Anterior cingulate cortex (tissue), 58 donors: ENCODE measurements at regions not wholly inside any gene's neighbourhood (a gene's known extent, or its start where the extent isn't known, plus 50 kb on each side); places are given as distances from the start of the nearest gene placed in this dataset.
A peak's percentile ranks its signal among the peaks of the same experiment; 100 is the strongest.

Experiments used
- DNase-seq, 58 donors: peaks; one replicate each; lab custom pipeline; 2025; lab: John Stamatoyannopoulos, UW

DNA sequence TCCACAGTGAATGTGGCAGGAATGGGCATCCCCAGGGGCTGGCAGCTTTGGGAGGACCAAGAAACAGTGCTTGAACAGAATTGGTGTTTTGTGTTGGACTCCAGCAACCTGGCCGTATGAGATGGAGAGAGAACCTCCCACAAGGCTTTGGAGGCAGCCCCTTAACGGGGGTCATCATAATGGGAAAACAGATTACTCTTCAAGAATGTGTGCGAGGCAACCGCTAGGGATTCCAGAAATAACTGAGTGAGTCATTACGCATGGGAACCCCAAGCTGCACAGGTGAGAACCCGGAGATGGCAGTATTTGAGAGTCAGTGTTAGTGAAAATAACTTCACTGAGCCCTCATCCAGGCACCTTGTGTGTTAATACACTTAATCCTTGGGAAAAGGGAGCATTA is 567.8 kb upstream of the TBX3 start:
- no peak for DNase-seq

DNA sequence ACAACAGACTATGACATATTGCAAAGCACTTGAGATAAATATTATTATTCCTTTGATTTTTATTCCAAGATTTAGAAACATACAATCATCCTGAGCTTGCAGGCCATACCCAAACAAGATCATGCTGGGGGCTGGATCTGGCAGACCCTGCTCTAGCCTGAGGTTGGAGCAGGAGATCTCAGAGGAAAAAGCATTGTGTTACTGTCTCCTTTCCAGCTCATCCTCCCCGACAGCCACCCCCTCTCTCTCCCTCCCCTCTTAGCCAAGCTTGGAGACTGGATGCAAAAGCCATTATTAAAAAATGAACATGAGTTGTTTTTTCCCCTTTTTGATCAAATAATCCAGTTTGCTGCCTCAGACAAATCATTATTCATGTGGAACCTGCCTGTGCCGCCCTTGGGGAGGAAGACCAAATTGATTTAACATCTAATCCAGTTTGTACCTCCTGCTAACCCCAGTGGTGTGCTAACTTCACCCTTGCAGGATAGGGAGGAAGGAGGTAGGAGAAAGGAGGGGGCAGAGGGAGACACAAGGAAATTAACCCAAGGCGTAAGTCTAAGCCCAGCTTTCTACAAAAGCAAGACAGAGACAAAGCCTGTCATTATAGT is 565.8 kb upstream of the TBX3 start:
- DNase-seq = no peak

DNA sequence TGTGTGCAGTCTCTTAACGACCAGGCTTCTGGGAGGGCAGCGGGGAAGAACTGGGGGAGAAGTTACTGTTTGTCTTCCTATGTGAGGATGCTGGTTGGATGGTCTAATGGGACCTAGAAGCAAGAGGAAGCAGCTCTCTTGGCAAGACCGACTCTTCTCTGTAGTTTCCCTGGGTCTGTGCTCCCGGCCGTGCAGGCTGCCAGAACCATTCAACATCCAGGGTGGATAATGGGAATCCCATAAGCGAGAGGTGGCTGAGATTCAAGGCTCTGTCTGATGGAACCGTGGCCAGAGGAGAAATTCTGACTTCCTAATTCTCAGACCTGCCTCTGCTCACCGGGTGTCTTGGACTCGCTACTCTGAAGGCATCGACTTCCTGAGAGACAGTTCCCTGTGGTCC is 561.0 kb upstream of the TBX3 start:
- DNase-seq = no peak

DNA sequence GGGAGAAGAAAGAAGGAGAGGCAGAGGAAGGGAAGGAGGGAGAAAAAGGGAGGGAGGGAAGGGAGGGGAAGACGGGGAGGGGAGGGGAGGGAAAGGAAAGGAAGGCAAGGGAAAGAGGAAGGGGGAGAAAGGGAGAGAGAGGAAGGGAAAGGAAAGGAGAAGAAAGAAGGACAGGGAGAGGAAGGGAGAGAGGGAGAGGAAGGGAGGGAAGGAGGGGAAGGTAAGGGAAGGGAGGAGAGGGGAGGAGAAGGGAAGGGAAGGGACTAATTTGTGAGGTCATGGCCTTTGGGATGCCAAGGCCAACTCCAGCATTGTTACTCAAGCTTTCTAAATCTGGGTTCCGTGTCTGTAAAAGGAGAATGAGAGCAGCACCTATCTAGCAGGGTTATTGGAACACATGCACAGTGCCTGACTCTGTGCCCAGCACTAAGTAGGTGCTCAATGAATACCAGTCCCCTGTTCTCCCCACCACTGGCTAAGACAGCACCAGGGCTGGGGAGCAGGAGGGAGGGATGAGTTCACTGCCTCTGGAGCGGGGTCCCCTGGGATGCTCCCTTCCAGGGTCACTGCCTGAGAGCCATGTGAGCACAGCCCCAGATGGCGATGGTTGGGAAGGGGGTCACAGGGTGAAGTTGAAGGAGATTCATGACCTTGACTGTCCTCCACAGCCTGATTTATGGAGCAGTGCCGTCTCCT is 560.1 kb upstream of the TBX3 start:
- no peak for DNase-seq

DNA sequence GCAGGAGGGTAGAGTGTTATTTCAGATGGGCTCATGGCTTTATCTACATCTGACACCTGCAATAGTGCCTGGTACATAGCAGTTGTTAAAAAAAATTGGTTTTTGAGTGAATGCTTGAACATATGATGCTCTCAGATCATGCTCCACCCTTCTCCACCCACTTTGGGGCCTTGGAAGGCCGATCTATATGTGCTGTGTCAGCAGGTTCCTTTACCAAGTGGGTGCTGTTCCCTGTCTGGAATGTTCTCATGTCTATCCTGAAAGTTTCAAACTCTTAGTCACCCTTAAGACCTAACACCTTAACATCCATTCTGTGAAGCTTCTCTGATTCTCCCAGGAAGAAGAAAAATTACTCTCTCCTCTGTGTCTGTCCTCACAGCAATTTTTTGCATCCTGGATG is 556.3 kb upstream of the TBX3 start:
- no peak for DNase-seq

DNA sequence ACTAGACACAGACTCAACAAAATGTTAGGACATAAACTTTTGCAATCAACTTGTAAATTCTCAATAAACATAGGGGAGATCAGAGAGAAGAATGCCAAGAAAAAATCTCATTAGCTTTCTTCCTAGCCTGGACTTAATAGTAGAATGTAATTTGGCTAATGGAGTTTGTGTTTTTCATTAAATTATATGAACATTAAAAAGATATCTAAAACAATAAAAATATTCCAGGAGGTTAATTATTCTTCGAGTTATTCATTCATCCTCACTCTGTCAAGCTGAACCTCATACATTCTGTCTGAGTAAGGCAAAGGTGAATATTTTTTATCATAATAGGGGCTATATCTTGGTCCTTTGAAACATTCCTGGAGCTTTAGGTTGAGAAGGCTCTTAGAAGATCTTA is 551.9 kb upstream of the TBX3 start:
- no peak for DNase-seq

DNA sequence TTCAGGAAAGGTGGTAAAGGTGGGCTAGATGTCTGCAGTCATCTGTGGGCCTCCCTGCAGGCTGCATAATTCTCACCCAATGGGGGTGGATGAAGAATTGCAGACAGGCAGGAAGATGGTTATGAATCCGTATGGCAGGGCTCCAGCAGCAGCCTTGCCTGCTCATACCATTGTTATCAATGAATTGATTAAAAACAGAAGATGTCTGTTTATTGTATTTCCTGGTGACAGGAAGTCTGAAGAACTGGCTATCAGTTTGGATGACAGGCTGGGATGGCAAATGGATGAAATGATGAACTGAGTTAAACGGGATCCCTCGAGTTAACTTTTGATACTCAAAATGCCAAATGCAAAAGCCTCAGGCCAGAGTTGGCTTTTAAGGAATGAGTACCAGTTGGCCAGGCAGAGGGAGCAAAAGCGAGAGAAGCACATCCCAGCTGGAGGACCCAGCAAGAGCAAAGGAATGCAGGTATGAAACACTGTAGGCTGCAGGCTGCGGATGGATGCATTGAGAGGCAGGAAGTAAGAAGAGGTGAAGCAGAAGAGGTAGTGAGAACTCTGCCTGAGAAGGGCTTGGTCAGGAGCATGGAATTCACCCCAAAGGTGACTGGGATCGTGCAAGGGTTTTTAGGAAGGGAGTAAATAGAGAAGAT is 550.0 kb upstream of the TBX3 start:
- no peak for DNase-seq

DNA sequence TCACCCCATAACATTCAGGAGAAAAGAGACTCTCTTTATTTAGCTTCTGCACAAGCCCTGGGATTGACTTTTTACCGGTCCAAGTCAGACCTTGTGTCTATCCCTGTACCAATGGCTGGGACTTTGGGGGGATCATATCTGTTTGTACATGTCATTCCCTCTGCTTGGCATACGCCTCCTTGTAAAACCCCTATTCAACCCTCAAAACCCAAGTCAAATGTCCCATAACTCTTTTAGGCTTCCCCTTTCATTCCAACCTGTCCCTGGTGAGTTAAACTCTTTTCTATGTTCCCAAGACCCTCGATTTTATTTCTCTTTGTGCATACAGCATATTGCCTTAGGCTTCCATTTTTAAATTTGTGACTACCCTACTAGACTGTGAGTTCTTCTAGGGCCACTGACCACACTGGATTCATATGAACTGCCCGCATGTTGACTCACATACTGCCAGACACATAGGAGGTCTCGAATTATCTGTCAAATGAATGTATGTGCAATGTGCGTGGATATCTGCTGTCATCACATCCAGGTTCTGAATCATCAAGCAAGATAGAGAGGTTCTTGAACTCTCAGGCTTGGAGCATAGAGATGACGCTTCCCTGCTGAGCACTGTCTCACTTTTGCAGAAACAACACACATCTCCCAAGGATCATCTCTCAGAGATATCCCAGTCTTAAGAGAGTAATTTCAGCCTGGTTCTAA is 548.6 kb upstream of the TBX3 start:
- DNase-seq = no peak

DNA sequence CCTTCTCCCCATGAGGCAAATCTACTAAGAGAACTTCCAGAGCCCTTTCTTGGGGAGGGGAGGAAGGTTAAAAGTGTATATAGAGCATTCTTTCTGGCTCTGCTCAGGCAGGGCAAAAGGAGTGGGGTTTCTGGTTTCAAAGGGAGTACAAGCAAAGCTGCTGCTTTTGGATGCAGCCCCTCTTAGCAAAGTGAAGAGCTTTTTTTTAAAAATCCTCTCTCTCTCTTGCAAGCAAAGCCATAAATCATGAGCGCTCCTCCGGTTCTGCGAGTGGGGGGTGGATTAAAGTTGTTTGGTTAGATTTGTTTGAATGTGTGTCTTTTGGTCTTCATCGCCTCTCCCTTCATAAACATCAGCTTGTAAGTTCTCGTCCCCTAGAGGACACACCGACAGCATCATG is 546.6 kb upstream of the TBX3 start:
- DNase-seq = no peak

DNA sequence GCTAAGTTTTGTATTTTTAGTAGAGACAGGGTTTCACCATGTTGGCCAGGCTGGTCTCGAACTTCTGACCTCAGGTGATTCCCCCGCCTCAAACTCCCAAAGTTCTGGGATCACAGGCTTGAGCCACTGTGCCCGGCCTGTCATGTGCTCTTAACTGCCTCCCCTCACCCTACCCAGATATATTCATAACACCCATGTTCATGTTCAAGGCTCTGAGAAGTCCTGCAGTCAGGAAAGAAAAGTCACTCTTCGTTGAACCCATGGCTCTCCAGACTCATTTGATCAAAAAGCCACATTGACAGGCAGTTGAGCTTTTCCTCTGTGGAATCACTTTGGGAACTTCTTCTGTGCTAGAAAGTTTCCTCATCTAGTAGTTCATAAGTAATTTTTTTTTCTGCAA is 545.5 kb upstream of the TBX3 start:
- DNase-seq = no peak

DNA sequence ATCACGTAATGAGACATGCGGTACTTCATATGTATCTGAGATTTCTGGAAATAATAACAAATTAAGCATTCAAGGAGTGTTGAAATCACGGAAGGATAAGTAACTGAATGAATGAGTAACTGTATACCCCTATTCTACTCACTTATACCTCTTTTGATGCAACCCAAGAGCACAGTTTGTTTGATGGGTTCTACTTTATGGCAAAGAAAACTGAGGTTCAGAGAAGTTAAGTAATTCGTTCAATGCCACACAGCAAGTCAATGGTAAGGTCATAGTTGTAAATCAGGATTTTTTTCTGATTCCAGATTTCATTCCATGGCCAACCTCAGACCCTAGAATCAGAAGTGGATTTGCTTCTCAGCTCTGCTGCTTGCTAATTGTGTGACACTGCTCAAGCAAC is 544.5 kb upstream of the TBX3 start:
- DNase-seq = no peak

DNA sequence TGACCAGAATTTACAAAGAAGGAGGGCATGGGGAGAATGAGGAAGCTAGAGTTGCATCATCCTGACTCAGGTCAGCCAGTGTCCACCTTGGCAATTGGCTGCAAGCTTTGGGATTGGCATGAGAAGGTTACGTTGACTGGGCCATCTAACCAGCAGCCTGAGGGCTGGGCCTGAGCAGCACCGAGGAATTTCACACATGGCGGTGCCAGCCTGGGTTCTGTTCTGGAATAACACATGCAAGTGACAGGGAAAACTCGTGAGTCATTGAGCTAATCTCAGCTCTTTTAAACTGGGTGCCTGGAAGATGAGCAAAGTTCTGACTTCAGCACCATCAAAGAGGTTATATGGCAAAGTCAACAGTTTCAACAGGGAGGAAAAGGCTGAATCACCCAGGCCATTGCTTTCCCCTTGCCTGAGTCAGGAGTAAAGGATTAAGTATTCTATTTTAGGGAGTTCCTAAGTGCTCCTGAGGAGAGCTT is 543.2 kb upstream of the TBX3 start:
- DNase-seq = no peak

DNA sequence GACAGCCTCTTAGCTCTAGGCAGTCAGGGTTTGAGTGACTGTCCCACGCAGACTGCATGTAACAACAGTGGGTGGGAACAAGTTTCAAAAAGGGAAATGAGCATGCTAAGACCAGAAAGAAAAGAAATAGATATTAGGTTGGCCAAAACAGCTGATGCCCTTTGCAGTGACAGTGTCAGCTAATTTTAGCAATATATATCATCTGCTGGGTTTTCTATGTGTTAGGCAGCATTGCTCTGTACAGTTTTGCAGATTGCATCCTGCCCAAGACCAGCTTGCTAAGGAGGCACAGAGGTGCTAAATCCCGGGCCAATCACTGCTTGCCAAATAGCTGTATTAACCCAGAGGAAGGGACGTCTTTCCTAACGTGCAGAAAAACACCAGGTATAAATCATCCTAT is 541.9 kb upstream of the TBX3 start:
- no peak for DNase-seq

DNA sequence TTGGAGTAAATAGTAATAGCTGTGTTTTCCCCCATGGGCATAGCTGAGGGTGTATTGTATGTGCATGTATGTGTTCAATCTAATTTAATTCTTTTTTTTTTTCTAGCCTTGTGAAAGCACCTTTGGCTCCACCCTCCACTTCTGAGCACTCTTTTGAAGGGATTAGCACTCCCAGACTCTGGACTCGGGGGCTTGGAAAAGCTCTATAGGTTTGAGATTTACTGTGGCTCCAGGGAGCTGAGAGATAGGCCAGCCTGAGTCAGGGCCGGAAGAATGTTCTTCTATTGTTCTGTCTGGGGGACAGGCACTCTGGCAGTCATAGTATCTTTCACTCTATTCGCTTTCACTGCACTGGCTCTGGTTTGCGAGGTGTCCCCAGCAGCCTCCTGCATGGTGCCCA is 540.0 kb upstream of the TBX3 start:
- no peak for DNase-seq

DNA sequence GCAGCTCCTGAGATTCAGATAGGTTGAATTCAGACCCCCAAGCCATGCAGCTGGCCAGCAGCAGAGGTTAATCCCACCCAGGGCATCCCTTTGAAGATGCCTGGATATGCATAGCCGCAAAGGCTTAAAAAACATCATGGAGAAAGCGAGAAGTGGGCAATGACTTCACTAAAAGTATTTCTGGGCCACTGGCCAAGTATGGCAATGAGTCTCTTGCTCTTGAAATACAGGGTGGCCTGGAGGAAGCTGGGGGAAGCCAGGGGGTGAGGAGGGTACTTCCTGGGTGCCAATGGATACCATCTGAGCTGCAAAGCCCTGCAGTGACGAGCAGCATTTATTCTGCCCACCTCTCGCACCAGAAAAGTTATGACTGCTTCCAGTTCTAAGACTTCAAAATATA is 539.3 kb upstream of the TBX3 start:
- no peak for DNase-seq

DNA sequence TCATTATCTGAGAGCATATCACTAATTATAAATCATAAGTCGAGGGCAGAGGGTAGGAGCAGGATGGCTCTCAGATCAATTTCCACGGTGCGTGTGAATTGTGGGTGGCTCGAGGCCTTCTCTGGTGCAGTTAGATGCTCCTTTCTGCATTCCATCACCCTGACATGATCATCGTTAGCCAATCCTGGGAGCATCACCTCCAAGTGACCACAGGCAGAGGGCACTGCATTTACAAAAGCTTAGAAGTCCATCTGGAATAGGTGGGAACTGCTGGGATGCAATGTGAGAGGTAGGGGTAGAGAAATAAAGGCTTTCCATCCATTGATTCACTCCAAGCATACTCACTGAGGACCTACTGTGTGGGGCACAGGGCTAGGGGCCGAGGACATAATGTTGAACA is 538.2 kb upstream of the TBX3 start:
- DNase-seq = no peak

DNA sequence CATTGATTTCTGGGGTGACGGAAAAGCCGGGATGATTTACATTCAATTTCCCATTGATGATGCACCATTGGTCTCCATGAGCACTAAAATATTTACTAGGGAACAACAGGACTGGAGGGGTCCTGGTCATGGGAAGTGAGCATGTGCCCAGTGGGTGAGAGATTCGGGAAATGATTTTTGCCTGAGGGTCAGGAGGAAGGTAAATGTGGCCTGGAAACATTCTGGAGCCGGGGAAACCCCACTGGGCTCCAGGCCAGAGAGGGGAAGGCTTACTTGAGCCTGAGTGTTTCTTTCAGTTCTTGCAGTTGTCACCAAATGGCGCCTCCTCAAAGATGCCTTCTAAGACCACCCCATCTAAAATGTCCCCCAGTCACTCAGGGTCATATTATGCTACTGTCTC is 532.3 kb upstream of the TBX3 start:
- DNase-seq = no peak

DNA sequence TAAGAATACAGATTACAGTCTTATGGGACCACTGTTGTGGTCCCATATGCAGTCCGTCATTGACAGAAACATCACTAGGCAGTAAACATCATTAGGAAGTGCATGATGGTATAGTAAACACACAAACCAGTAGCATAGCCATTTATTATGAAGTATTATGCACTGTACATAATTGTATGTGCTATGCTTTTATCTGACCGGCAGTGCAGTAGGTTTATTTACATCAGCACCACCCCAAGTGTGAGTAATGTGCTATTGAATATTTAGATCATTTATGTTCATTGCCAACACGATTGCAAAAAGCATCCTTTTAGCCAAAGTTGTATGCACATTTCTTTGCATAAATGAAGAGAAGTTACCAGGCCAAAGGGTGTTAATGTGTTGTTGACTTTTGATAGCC is 531.6 kb upstream of the TBX3 start:
- no peak for DNase-seq

DNA sequence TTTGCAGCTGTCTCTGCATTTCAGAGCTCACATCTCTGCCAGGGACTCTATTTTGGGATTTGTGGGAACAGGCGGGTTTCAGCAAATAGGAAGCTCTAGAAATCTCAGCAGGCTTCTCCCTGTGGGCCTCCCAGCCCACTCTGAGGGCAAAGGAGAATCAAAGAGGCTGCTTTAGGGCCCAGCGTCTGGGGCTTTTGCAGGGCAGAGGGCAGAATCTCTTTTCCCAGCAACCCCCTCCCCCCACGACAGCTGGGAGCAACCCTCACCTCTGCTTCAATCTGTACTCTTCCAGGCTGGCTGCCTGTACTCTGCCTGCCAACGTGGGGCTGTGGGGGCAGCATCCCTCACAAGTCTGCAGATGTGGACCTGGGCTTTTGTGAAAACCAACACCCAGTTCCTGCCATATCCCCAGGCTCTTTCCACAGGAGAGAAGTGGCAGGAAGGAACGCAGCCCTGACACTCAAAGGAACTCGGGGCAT is 529.6 kb upstream of the TBX3 start:
- DNase-seq = peak in 24 of 58 donors; percentile 2 to 63 (median 24)

DNA sequence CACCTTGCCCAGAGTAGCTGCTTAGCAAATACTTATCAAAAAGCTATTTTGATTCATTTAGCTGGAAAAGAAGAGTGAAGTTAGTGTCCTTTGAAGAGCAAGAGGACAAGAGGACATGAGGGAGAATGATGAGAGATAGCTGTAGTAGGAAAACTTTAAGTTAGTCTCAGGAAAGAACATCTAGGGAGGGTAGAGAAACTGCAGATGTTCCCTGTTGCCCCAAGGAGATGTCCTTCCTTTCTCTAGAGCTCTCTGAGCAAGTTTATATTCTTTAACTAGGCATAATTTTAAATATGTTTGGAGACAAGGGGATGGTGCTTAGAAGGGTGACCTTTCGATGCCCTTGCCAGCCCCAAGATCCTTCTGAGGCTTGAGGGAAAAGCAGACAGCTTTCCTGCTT is 529.1 kb upstream of the TBX3 start:
- no peak for DNase-seq

DNA sequence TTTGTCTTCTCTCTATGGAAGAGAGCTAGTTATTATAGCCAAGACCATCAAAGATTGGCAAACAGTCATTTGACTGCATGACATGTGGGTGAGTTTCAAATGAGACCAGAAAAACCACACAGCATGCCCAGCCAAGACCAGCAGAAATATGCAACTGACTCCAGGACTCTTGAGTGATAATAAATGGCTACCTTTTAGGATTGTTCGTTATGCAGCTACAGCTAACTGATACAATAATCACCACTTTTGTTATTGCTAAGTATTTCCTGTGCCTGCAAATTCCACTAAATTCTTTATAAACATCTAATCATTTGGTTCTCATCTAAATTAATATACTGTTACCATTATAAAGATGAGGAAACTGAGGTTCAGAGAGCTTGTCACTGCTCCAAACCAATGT is 528.4 kb upstream of the TBX3 start:
- no peak for DNase-seq
